Eye (tissue), 1 donor: ENCODE measurements at regions not wholly inside any gene's neighbourhood (a gene's known extent, or its start where the extent isn't known, plus 50 kb on each side); places are given as distances from the start of the nearest gene placed in this dataset.
A peak's percentile ranks its signal among the peaks of the same experiment; 100 is the strongest.

Experiments
- DNase-seq: peaks from one replicate; pipeline ENCODE4 v3.0.0-alpha.2; 2015

GRCh38 chr14:83021323-83021722 is 1487.7 kb upstream of the SEL1L start:
- DNase-seq = no peak

- DNase-seq = no peak
These were observed 1489.7 kb upstream of the SEL1L start for GRCh38 chr14:83023369-83023768.

DNA sequence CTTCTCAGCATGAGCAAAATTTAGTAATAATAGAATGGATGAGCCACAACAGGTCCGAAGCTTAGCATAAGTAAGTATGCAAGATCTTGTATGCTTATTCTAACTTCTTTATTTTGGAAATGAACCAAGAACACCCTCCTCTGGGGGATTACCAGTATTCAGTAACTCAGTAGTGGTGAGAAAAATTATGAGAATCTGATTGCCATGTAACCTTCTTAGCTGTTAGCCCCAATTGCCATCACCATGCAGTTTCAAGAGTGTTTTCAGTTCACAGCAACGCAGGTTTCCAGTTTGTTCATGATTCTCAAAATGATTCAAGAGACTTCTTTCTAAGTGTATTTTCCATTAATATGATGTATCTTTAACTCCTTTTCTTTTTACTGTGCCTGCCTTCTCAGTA is 1507.6 kb upstream of the SEL1L start:
- no peak for DNase-seq

GRCh38 chr14:83042858-83043257 is 1509.2 kb upstream of the SEL1L start:
- DNase-seq = no peak

- DNase-seq = no peak
These were observed 1510.3 kb upstream of the SEL1L start for GRCh38 chr14:83044001-83044400.

- no peak for DNase-seq
These were observed 1513.6 kb upstream of the SEL1L start for GRCh38 chr14:83047059-83047830.

DNA sequence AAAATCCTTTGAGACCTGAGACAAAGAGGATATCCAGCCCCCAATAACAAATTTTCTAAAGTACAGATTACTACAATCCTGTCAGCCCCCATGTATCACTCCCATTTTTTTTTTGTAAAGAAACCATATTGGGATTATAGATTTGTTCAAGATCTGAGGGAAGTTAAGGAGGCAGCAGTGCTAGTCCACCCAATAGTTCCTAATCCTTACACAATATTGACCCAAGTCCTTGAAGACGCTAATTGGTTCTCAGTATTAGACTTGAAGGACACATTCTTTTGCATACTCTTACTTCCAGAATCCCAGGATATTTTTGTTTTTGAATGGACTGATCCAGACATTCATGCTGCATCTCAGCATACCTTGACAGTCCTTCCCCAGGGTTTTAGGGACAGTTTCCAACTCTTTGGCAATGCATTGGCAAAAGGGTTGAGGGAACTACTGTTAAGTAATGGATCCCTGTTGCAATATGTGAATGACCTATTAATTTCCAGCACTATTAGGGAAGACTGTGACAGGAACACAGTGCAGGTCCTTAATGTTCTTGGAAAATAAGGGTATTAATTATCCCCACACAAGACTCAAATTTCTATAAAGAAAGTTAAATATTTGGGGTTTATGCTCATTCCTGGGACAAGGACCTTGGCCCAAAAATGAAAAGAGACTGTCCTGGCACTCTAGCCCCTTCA is 1519.5 kb upstream of the SEL1L start:
- no peak for DNase-seq

- DNase-seq = no peak
These were observed 1524.4 kb upstream of the SEL1L start for GRCh38 chr14:83058068-83058467.

- DNase-seq = no peak
These were observed 1538.3 kb upstream of the SEL1L start for GRCh38 chr14:83071888-83072501.

- DNase-seq = no peak
These were observed 1551.5 kb upstream of the SEL1L start for GRCh38 chr14:83085136-83085535.

- no peak for DNase-seq
These were observed 1552.1 kb upstream of the SEL1L start for GRCh38 chr14:83085725-83086124.

GRCh38 chr14:83091991-83092956 is 1558.6 kb upstream of the SEL1L start:
- peak; percentile 19 for DNase-seq

DNA sequence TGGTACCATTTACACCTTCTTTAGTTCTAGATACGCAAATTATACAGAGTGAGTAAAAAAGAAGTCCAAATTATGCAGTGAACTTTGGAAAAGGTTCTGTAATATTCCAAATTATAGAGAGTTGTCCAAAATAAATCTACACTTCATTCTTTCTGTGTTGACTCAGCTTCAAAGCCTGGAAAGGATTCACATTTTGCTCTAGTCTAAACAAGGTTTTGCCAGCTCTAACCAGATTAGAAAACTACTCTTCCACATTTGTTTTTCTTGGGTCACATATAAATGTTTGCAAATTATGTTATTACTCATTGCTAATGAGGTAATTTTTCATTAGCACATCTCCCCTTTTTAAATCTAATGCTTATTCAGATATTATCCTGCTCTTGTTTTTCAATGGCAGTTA is 1562.4 kb upstream of the SEL1L start:
- no peak for DNase-seq

DNA sequence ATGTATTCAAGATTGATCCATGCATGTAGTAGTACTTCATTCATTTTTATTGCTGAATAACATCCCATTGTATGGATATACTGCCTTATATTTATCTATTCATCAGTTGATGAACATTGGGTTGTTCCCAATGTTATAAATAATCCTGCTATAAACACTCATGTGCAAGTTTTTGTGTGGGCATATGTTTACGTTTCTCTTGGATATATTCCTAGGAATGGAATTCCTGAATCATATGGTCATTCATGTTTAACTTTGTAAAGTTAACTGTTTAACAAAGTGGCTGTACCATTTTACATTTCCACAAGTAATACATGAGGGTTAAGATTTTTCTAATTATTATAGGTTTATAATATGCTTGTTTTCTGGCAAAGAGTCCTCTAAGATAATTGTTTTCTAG is 1568.2 kb upstream of the SEL1L start:
- no peak for DNase-seq

DNA sequence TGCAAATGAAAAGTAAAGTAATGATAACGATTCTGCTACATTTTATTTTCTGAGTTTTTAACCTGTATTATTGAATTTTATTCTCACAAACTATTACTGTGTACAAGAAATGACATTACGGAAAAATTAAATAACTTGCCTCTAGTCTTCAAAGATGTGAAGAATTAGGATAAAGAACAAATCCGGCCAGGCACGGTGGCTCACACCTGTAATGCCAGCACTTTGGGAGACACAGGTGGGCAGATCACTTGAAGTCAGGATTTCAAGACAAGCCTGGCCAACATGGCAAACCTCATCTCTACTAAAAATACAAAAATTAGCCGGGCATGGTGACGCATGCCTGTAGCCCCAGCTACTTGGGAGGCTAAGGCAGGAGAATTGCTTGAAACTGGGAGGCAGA is 1584.4 kb upstream of the SEL1L start:
- DNase-seq = no peak

DNA sequence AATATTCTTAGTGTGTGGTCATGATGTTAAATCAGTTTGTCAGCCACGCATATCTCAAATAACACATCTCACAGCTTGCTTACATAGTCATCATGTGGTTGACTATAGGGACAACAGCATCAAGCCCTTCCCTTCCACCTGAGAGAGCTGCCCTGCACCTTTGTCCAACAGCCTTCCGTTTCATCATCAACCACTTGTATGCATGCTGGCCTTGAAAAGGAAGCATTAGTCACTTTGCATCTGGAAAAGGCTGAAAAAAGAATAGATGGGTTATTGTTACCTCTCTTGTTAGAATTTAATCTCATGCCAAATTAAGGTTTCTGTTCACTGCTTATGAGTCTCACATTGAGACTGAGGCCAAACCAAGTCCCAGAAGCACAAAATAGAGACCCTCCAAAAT is 1586.5 kb upstream of the SEL1L start:
- no peak for DNase-seq

- no peak for DNase-seq
These were observed 1592.4 kb upstream of the SEL1L start for GRCh38 chr14:83126076-83126475.

GRCh38 chr14:83128783-83129182 is 1595.1 kb upstream of the SEL1L start:
- no peak for DNase-seq

DNA sequence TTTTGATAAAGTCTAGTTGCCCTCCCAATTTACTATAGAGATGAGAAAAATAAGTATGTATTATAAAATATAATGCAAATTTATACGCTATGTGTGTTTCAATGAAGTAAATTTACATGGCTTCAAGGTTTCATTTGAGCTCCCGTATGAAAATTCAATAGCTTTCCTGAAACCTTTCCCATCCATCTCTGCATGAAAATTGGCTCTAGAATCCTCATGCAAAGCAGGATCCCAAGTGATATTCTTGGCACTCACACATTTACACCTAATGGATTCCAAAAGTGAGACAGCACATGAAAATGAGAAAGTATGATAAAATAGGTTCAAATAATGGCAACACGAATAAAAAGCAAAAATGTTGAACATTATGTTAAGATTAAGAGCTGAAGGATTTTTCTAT is 1595.8 kb upstream of the SEL1L start:
- no peak for DNase-seq

- peak; percentile 45 for DNase-seq
These were observed 1600.5 kb upstream of the SEL1L start for GRCh38 chr14:83133981-83134645.

- no peak for DNase-seq
These were observed 1607.1 kb upstream of the SEL1L start for GRCh38 chr14:83140756-83141155.

GRCh38 chr14:83147006-83147405 is 1613.4 kb upstream of the SEL1L start:
- no peak for DNase-seq
